HG03108 (cell line): ENCODE measurements at regions not wholly inside any gene's neighbourhood (a gene's known extent, or its start where the extent isn't known, plus 50 kb on each side); places are given as distances from the start of the nearest gene placed in this dataset.

Source experiments
- ATAC-seq: cut with Tn5 transposase; IDR thresholded peaks from one replicate; pipeline ENCODE4 v1.9.1; 2021; ENCODE audit warnings: moderate library complexity; ENCODE audit not compliant: unreplicated experiment

DNA sequence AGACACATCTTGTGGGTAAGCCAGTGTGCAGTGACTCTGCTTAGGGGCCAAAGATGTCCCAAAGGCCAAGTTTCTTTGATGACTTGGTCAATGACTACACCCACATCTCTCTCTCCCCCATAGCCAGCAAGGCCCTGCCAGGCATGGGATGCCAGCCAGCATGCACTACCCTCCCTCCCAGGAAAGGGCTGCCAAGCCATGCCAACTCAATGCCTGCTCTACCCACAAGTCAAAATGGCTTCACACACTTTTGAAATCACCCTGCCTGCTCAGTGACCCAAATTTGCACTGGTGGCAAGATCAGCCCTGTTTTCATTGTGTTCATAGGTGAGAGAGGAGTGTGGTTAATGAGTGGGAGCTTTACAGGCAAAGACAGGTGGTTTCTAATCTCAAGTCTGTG lies 112.5 kb downstream of the MATN1 start:
- ATAC-seq, result no peak

DNA sequence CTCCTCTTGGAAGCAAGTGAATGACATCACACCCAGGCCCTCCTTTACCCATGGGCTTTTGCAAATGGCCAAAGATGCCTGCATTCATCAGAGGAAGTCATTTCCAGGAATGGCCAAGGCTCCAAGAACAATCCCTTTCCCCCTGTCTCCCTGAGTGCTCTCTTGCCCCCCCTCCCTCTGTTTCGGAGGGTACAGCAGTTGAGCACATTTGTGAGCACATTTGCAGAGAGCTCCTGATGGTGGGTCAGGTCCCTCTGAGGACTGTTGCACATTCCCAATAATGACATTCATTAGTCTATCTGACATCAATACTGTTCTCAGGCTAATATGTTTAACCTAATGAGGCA lies 113.4 kb downstream of the MATN1 start:
- ATAC-seq, result no peak

GRCh38 chr1:30609336-30609998 lies 113.9 kb downstream of the MATN1 start:
- no peak for ATAC-seq

- ATAC-seq, result no peak
These were observed 115.7 kb downstream of the MATN1 start for GRCh38 chr1:30607723-30608122.

- no peak for ATAC-seq
These were observed 117.2 kb downstream of the MATN1 start for GRCh38 chr1:30606166-30606565.

- ATAC-seq, result no peak
These were observed 117.9 kb downstream of the MATN1 start for GRCh38 chr1:30605441-30605920.

DNA sequence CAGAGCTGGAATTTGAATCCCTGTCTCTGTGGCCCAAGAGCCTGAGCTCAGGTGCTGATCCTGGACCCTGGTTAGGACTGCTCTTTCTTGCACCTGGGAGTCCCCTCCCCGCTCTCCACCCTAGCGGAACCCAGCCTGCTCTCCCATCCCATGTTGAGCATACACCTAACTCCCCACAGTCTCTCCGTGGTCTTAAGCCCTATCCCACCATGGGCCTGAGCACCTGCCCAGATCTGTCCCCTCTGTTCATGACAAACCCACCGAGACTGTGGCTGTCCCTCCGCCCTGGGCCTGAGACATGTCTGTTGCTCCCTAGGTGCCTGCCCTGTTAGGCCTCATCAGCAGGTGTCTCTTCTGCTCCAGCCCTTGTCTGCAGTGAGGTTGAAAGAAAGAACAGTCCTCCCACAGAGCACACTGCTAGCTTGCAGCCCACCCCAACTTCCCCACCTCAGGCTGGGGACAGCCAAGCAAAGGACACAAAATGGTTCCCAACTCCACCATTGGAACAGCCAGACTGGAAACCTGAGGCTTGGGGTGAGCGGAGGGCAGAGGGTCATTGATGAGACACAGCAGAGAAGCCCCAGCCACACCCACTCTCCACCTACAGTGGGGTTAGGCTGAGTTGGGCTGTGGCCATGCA lies 118.5 kb downstream of the MATN1 start:
- ATAC-seq, result no peak

GRCh38 chr1:30603081-30603858 lies 120.1 kb downstream of the MATN1 start:
- no peak for ATAC-seq

DNA sequence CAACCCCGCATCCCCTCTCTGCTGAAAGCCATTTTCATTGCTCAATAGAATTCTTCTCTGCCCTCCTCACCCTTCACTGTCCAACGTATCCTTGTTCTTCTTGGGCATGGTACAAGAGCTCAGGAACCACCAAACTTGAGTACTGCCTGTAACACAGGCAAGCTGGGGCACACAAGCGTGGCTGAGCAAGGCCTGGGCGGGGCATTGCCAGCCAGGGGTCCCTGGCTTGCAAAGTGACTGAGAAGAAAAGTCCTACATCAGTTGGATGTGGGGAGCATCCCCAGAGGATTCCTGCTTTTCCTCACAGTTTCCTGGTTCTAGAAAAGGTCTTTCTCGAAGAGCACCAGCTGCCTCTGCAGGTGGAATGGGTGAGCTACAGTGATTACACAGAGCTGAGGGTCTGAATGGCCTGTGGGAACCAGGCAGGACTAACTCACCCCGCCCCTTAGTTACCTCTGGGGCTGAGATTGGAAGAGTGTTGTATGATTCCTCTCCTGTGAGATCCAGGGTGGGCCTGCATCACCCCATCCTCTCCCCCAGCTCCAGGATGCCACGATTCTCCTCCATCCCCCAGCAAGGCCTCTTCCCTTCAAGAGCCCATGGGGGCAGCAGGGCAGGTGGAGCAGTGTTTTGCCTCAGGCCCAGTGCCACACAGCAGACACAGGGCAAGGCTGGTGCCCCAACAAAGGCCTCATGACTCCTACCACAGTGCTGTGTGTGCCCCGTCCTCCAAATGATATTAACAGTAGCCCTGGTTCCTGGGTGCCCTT lies 121.9 kb downstream of the MATN1 start:
- no peak for ATAC-seq

- no peak for ATAC-seq
These were observed 122.7 kb downstream of the MATN1 start for GRCh38 chr1:30600706-30601105.

DNA sequence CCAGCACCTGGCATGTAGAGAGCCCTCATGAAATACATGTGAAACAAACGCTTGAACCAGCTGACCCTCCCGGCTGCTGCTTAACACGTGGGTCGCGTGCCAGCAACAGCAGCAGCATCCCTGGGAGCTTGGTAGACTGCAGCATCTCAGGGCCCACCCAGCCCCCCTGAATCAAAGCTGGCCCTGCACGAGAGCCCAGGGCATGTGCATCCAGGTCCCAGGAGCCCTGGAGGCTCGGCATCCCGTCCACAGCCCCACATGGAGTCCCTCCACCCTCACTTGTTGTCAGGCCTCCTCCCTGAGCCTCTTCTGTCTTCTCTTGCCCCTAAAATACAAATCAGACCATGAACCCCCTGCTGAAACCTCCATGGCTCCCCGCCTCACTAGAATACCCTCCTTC lies 123.1 kb downstream of the MATN1 start:
- no peak for ATAC-seq

DNA sequence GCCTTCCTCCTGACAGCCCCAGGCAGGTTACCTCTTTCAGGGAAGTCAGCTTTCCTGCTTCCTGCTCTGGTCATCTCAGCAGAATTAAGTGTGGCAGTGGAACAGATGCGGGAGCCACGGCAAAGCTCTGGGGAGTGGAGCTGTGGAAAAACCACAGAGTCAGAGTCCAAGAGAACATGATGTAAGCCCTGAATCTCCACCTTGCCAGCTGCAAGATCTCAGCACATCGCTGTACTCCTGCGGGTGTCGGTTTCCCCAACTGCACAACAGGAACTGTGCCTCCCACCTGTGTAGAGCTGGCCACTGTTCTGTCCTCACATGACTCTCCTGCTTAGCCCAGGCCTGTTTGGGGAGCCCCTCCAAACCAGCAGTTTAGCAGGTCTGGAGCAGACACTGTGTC lies 123.7 kb downstream of the MATN1 start:
- no peak for ATAC-seq

DNA sequence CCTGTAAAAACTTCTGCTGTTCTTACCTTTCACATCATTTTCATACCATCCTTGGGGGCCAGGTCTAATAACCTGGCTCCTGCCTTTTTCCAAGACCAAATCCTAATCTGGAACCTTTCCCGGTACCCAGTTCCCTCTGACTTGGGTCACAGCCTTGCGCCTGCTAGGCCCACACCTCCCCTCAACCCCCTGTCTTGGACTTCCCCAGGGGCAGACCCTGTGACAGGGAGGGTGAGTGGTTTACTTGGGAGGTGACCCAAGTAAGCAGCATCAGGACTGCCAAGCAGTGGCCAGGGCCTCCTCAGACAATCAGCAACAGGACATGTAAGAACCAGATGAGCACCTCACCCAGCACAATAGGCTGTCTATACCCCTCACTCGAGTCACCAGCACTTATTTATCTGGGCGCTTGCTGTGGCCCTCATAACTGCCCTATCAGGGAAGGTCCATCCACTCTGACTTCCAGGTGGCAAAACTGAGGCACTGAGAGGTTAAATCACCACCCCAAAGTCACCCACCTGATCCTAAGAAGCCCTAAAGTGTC lies 124.7 kb downstream of the MATN1 start:
- no peak for ATAC-seq

GRCh38 chr1:30597711-30598110 lies 125.7 kb downstream of the MATN1 start:
- ATAC-seq, result no peak

GRCh38 chr1:30596891-30597290 lies 126.5 kb downstream of the MATN1 start:
- ATAC-seq, result no peak

DNA sequence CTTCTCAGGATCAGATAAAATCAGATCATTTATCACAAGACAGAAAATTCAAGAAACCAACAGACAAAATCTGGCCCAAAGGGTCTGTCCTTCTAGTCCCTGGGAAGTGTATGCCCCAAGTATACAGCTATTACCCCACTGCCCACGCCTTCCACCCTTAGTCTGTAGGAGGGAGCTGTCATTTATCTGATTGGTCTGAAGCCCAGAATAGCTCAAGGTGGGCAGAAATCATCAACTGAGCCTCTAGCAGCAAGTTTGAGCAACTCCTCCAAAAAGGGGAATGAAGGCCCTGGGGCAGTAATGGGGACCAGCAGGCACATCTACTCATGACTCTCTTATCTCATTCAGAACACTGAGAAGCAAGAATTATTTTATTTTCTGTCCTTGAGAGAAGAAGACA lies 126.9 kb downstream of the MATN1 start:
- no peak for ATAC-seq

DNA sequence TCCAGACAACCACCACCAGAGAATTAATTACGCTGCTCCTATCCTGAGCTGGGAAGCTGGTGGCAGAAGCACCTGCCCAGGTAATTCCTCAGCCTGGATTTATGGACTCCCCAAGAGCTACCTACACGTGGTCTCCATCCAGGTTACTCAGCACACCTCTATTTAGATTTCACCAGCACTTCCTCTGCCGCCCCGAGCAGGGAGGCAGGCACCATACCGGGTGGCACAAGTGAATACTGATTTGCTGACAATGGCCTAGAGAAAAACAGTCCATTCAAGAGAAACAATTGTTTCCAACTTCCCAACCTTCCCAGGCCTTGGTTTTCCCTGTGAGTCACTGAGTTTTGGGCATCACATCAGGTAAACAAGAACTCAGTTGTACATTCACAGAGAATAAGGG lies 134.3 kb downstream of the MATN1 start:
- ATAC-seq, result no peak

DNA sequence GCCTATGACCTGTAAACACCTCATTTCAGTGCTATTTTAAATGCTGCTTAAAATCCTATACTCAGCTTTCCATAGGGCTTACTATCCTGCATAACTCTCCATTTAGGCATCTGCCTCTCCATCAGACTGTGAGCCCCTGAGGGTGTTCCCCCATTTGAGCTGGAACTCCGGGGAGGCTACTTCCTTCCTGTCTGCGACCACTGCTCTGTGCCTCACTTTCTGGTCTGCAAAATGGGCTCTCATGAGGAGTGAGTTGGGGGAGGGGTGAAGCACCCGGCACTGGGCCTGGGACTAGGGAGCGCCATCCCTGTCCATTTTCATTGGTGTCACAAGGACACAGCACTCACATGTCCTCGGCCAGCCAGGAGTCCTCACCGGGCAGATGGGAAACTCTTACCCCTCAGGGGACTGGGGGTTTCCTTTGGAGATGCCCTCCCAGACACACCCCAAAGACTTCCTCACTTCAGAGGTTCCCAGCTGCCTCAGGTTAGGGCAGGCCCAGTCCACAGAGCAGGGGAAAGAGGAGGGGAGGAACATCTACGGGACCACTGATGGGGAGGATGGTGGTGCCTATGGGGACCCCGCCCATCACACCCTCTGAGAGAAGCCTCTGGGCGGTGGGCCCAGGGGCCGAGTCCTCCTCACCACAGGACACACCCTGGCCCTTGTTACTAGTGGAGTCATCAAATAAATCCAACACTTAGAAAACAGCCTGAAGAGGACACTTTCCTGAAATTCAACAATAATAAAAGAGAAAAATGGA lies 134.9 kb downstream of the MATN1 start:
- ATAC-seq, result no peak

DNA sequence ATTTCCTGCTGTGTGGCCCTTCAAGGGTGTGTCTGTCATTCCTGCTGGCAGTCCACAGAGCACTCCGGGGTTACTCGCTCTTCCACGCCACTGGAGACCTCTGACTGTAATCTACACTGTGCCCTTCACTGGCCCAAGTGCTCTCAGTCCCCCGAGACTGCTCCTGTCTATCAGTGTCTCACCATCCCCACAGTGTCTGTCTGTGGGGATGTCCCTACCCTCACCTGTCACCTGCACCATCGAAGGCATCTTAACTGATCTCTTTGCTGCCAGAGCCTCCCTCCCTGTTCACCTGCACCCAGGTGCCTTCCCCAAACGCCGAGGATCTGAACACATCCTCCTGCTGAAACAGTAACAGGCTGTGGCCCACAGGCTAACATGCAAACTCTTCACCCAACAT lies 136.7 kb downstream of the MATN1 start:
- ATAC-seq, result no peak

DNA sequence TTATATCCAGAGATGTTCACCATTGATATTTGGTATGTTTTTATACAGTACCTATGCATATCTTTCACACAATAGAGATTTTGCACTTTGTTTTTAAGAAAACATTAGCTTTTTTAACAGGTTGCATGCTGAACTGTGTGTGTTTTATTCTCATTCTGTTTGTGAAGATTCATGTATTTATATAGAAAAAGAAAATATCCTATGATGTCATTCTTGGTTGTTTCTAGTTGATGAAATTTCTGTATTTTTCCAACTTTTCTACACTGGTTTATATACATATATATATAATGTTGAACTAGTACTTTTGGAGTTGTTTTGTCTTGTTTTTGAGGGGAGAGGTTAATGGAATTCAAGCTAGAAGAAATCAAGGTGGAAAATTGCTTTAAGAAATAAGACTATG lies 143.8 kb downstream of the MATN1 start:
- no peak for ATAC-seq
